NCI-H345 (cell line): ENCODE measurements at regions not wholly inside any gene's neighbourhood (a gene's known extent, or its start where the extent isn't known, plus 50 kb on each side); places are given as distances from the start of the nearest gene placed in this dataset.
"Not testable (repeated sequence)": the region's sequence is repeated elsewhere in the genome, so short reads cannot be mapped to it uniquely, and the experiment has no call there.

Experiments
- DNase-seq: peaks from one replicate; lab custom pipeline; 2025; lab: John Stamatoyannopoulos, UW

- DNase-seq = no peak
Observed at GRCh38 chr15:35992791-35993190, 446.8 kb upstream of the DPH6 start.

- no peak for DNase-seq
Observed at GRCh38 chr15:35993196-35993595, 447.2 kb upstream of the DPH6 start.

- no peak for DNase-seq
Observed at GRCh38 chr15:35994876-35995275, 448.9 kb upstream of the DPH6 start.

- DNase-seq = peak; percentile 49
Observed at GRCh38 chr15:35998663-35999602, 453.0 kb upstream of the DPH6 start.

GRCh38 chr15:36004891-36005490 lies 459.0 kb upstream of the DPH6 start:
- DNase-seq = no peak

- DNase-seq = no peak
Observed at GRCh38 chr15:36005542-36005941, 459.6 kb upstream of the DPH6 start.

GRCh38 chr15:36007699-36008098 lies 461.7 kb upstream of the DPH6 start:
- DNase-seq = no peak

- DNase-seq = no peak
Observed at GRCh38 chr15:36008719-36009118, 462.8 kb upstream of the DPH6 start.

- DNase-seq = no peak
Observed at GRCh38 chr15:36024031-36024688, 478.2 kb upstream of the DPH6 start.

GRCh38 chr15:36026627-36027283 lies 480.8 kb upstream of the DPH6 start:
- no peak for DNase-seq

GRCh38 chr15:36029606-36030210 lies 483.7 kb upstream of the DPH6 start:
- DNase-seq = no peak

GRCh38 chr15:36039996-36040572 lies 494.1 kb upstream of the DPH6 start:
- no peak for DNase-seq

- DNase-seq = not testable (repeated sequence)
Observed at GRCh38 chr15:36047018-36047716, 501.2 kb upstream of the DPH6 start.

GRCh38 chr15:36050899-36051298 lies 504.9 kb upstream of the DPH6 start:
- no peak for DNase-seq

GRCh38 chr15:36052641-36053040 lies 506.7 kb upstream of the DPH6 start:
- not testable (repeated sequence) for DNase-seq

- DNase-seq = no peak
Observed at GRCh38 chr15:36053746-36054145, 507.8 kb upstream of the DPH6 start.

GRCh38 chr15:36059596-36059995 lies 513.6 kb upstream of the DPH6 start:
- DNase-seq = no peak

- no peak for DNase-seq
Observed at GRCh38 chr15:36062357-36062756, 516.4 kb upstream of the DPH6 start.

- no peak for DNase-seq
Observed at GRCh38 chr15:36066757-36067156, 512.7 kb upstream of the CDIN1 start.

- no peak for DNase-seq
Observed at GRCh38 chr15:36067483-36068274, 511.7 kb upstream of the CDIN1 start.
